H1 (cell line): ENCODE measurements at regions not wholly inside any gene's neighbourhood (a gene's known extent, or its start where the extent isn't known, plus 50 kb on each side); places are given as distances from the start of the nearest gene placed in this dataset.

Experiments used
- BACH1 ChIP-seq: IDR thresholded peaks from 2 replicates; pipeline ENCODE4 v1.6.1; 2012; ENCODE audit warnings: low read length, improper control_type of control experiment
- CHD7 ChIP-seq: fragments of 300-600 bp; sonication (generic); IDR thresholded peaks from 2 replicates; pipeline ENCODE4 v1.7.1; 2012; ENCODE audit warnings: low read length, moderate library complexity, mild to moderate bottlenecking, inconsistent platforms; ENCODE audit not compliant: insufficient replicate concordance
- GABPA ChIP-seq: IDR thresholded peaks from 2 replicates; pipeline ENCODE4 v1.6.1; 2011; ENCODE audit warnings: mild to moderate bottlenecking, low read length, moderate library complexity, borderline replicate concordance; ENCODE audit not compliant: insufficient read depth
- RFX5 ChIP-seq: IDR thresholded peaks from 2 replicates; pipeline ENCODE4 v1.6.1; 2011; ENCODE audit warnings: low read depth, low read length, improper control_type of control experiment, borderline replicate concordance
- SIN3A ChIP-seq, 2 experiments: IDR thresholded peaks in 1 of 2; conservative IDR thresholded peaks in 1 of 2; 2 replicates each; pipeline ENCODE4 v1.6.1; 2011 to 2012; ENCODE audit warnings: low read length in 2 of 2, improper control_type of control experiment in 1 of 2, low read depth in 1 of 2, mild to moderate bottlenecking in 1 of 2
- TAF1 ChIP-seq: IDR thresholded peaks from 2 replicates; pipeline ENCODE4 v1.6.1; 2011; ENCODE audit warnings: mild to moderate bottlenecking, low read depth, low read length
- YY1 ChIP-seq: IDR thresholded peaks from 2 replicates; pipeline ENCODE4 v1.6.1; 2011; ENCODE audit warnings: low read depth, mild to moderate bottlenecking, low read length
- TF ChIP-seq, protein P1 (sequence below): IDR thresholded peaks from 2 replicates; pipeline ENCODE4 v1.6.1; 2012; ENCODE audit warnings: inconsistent platforms

GRCh38 chr13:58830841-58831240, 1199.3 kb downstream of the PCDH17 start (continued):
- TF ChIP-seq CHD7 (no peak), RFX5 (no peak), GABPA (no peak), TAF1 (no peak), BACH1 (no peak), YY1 (no peak), SIN3A (conservative IDR thresholded peaks at IDR 0.05 in 1 of 2, IDR thresholded peaks at IDR 0.05 in 1 of 2; ENCODE audit: low read depth in 1 of 2, low read length in 2 of 2) (no peak)
- TF ChIP-seq, protein P1, sequence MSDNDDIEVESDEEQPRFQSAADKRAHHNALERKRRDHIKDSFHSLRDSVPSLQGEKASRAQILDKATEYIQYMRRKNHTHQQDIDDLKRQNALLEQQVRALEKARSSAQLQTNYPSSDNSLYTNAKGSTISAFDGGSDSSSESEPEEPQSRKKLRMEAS: no peak
